Large intestine (tissue), 3 donors: ENCODE measurements at regions not wholly inside any gene's neighbourhood (a gene's known extent, or its start where the extent isn't known, plus 50 kb on each side); places are given as distances from the start of the nearest gene placed in this dataset.
A peak's percentile ranks its signal among the peaks of the same experiment; 100 is the strongest.

Experiments used
- DNase-seq, 2 donors: peaks; one replicate each; pipeline versions ENCODE4 v3.0.0 to v3.0.0-alpha.2; 2013
- H3K27ac ChIP-seq: one replicate; pipeline ENCODE4 v1.5.1; 2013; ENCODE audit warnings: low read length
- H3K27me3 ChIP-seq: 2 replicates; pipeline ENCODE4 v1.6.1; 2013; ENCODE audit warnings: low read length; ENCODE audit not compliant: control insufficient read depth, insufficient read depth
- H3K36me3 ChIP-seq: 2 replicates; pipeline ENCODE4 v1.6.1; 2013; ENCODE audit warnings: low read length; ENCODE audit not compliant: control insufficient read depth, insufficient read depth
- H3K4me1 ChIP-seq: one replicate; pipeline ENCODE4 v1.6.1; 2013; ENCODE audit warnings: low read length; ENCODE audit not compliant: control insufficient read depth, insufficient read depth
- H3K4me3 ChIP-seq: one replicate; pipeline ENCODE4 v1.5.1; 2013; ENCODE audit warnings: low read length
- H3K9me3 ChIP-seq: one replicate; pipeline ENCODE4 v1.6.1; 2013; ENCODE audit warnings: mild to moderate bottlenecking, low read depth, low read length, moderate library complexity; ENCODE audit not compliant: control insufficient read depth
- WGBS: methylation state at CpG from one replicate; pipeline ENCODE4 v1.1.5; 2013; ENCODE audit warnings: low lambda C conversion rate; ENCODE audit not compliant: insufficient coverage; 5-methylcytosine and 5-hydroxymethylcytosine counted together

DNA sequence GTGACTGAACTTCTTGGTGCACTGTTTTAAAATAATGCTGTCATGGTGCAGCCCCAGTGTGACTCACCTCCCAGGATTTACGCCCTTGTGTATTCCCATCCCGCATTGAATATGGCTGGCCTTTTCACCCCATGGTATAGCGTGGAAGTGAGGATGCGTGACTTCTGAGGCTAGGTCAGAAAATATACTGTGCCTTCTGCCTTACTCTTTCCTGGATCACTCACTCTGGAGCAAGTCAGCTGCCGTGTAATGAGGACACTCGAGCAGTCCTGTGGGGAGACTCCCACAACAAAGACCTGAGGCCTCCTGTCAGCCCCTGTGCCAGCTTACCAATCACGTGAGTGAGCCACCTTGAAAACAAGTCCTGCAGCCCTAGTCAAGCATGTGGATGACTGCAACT lies 471.9 kb upstream of the KIRREL3 start:
- Histone ChIP-seq H3K36me3 (no peaks in the 10 kb centered on the region), H3K9me3 (no peaks in the 10 kb centered on the region), H3K27me3 (no peaks in the 10 kb centered on the region), H3K27ac (no peak overlapping the region), H3K4me3 (no peak overlapping the region), H3K4me1 (no peaks in the 10 kb centered on the region)
- no CpG with 5 or more reads among the region's 7 CpGs for WGBS
- DNase-seq: no peak

GRCh38 chr11:127471662-127472061 lies 471.1 kb upstream of the KIRREL3 start:
- no peak for DNase-seq
- 94% methylated on average over 2 of the region's 3 CpGs for WGBS

GRCh38 chr11:127470306-127470884 lies 469.8 kb upstream of the KIRREL3 start:
- Histone ChIP-seq H3K27ac (no peak overlapping the region), H3K27me3 (no peaks in the 10 kb centered on the region), H3K36me3 (no peaks in the 10 kb centered on the region), H3K9me3 (no peaks in the 10 kb centered on the region), H3K4me3 (no peak overlapping the region), H3K4me1 (no peaks in the 10 kb centered on the region)
- 93% methylated on average over 1 of the region's 4 CpGs for WGBS
- DNase-seq: peak in 1 of 2 donors; percentile 20

More at GRCh38 chr11:127471662-127472061, 471.1 kb upstream of the KIRREL3 start:
- no peaks in the 10 kb centered on the region for H3K9me3 ChIP-seq
- H3K4me3 ChIP-seq: no peak overlapping the region
- no peak overlapping the region for H3K27ac ChIP-seq
- no peaks in the 10 kb centered on the region for H3K27me3 ChIP-seq
- H3K4me1 ChIP-seq: no peaks in the 10 kb centered on the region
- no peaks in the 10 kb centered on the region for H3K36me3 ChIP-seq

DNA sequence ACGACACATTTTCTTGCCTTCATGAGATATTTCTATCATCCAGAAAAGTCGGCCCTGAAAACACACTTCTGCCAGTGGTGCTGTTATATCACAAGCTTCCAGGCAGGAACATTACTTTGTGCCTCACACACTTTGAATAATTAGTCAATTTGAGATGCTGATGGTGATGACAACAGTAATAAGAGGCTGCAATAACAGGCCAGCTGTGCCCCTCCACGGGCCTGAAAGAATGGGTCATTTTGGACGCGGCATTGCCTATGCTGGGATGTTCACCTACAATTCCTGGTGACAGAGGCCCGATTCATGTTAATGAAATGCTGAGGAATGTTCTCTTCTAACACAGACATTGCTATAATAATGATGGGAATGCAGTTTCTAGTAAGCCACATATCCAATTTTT lies 463.8 kb upstream of the KIRREL3 start:
- Histone ChIP-seq H3K27me3 (no peaks in the 10 kb centered on the region), H3K27ac (no peak overlapping the region), H3K9me3 (no peaks in the 10 kb centered on the region), H3K4me1 (no peaks in the 10 kb centered on the region), H3K36me3 (no peaks in the 10 kb centered on the region), H3K4me3 (no peak overlapping the region)
- no CpG with 5 or more reads among the region's 6 CpGs for WGBS
- DNase-seq: no peak

DNA sequence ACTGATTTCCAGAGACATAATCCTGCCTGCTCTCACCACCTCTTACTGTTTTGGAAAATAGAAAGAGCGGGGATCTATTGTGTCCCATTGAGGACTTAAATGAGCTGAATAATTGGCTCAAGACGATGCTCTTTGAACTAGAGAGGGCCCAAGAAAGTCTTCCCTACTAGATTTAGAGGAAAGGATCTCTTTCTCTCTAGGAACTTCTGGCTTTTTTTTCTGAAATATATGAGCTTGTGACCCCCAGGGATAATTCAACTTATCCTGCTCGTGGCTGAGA lies 461.4 kb upstream of the KIRREL3 start:
- WGBS: 100% methylated on average over 2 of the region's 3 CpGs
- no peaks in the 10 kb centered on the region for H3K4me1 ChIP-seq
- H3K27me3 ChIP-seq: no peaks in the 10 kb centered on the region
- no peaks in the 10 kb centered on the region for H3K9me3 ChIP-seq
- no peaks in the 10 kb centered on the region for H3K36me3 ChIP-seq
- H3K4me3 ChIP-seq: no peak overlapping the region
- no peak for DNase-seq
- no peak overlapping the region for H3K27ac ChIP-seq

GRCh38 chr11:127461241-127462064 lies 460.9 kb upstream of the KIRREL3 start:
- no peak for DNase-seq
- Histone ChIP-seq H3K4me1 (no peaks in the 10 kb centered on the region), H3K27ac (no peak overlapping the region), H3K27me3 (no peaks in the 10 kb centered on the region), H3K9me3 (no peaks in the 10 kb centered on the region), H3K36me3 (no peaks in the 10 kb centered on the region), H3K4me3 (no peak overlapping the region)
- WGBS: 80% methylated on average over 2 of the region's 6 CpGs

DNA sequence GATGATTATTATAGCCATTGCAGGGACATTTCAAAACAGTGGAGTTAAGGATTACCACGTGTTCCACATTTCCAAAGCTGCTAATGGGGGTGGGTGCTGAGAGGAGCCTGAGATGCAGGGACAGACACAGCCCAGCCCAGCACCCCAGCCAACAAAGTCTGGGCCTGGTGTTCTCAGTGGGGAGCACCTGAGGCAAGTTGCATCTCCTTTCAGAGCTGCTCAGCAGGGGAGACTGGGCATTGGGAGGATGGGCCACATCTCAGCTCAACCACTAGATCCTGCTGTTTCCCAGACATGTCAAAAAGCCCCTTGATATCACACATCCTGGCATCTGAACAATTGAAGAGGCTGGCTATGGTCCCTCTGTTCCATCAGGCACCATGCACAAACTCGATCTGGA lies 458.0 kb upstream of the KIRREL3 start:
- no CpG with 5 or more reads among the region's 2 CpGs for whole genome bisulfite sequencing
- no peaks in the 10 kb centered on the region for H3K4me1 ChIP-seq
- H3K9me3 ChIP-seq: no peaks in the 10 kb centered on the region
- H3K27me3 ChIP-seq: no peaks in the 10 kb centered on the region
- no peak overlapping the region for H3K4me3 ChIP-seq
- no peak for DNase-seq
- no peak overlapping the region for H3K27ac ChIP-seq
- H3K36me3 ChIP-seq: no peaks in the 10 kb centered on the region

- Histone ChIP-seq H3K4me3 (no peak overlapping the region), H3K9me3 (no peaks in the 10 kb centered on the region), H3K36me3 (no peaks in the 10 kb centered on the region), H3K4me1 (no peaks in the 10 kb centered on the region), H3K27me3 (no peaks in the 10 kb centered on the region), H3K27ac (no peak overlapping the region)
- DNase-seq: peak in 1 of 2 donors; percentile 63
- no CpG with 5 or more reads among the region's 4 CpGs for WGBS
These were observed 454.3 kb upstream of the KIRREL3 start for GRCh38 chr11:127454856-127455255.

DNA sequence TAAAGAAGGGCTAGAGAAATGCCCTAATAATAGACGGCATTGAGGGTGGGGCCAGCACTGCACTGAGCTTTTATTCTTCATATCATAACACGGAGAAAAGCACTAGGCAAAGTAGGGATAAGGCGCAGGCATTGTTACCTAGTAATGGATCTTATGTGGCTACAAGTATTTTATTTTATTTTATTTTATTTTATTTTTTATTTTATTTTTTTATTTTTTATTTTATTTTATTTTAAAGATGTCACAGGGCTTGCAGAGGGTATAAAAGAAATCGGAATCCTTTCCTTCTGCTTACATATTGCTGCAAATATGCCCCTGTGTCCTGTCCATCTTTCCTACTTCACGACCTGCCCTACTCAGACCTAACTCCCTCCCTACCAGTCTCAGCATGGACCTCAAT lies 452.0 kb upstream of the KIRREL3 start:
- WGBS: 100% methylated on average over 2 of the region's 5 CpGs
- no peaks in the 10 kb centered on the region for H3K4me1 ChIP-seq
- no peak overlapping the region for H3K4me3 ChIP-seq
- no peaks in the 10 kb centered on the region for H3K27me3 ChIP-seq
- H3K36me3 ChIP-seq: no peaks in the 10 kb centered on the region
- no peak for DNase-seq
- H3K9me3 ChIP-seq: no peaks in the 10 kb centered on the region
- no peak overlapping the region for H3K27ac ChIP-seq

DNA sequence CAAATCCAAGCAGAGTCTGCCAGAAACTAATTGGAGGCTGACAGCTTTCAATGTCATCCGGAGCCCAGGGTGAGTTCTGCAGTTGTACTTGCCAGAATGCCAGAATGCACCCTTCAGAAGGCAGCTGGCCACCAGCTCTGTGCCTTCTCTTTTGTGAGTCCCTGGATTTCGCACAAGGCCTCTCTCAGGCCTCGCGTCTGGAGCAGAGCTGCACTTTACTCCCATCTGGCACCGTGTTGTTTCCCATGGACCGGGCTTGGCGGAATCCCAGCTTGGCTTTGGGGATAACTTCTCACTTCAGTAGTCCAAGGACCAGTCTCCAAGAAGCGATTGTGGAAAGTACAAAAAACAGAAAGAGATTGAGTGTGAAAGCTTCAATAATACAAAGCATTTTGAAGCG lies 451.3 kb upstream of the KIRREL3 start:
- 92% methylated on average over 2 of the region's 9 CpGs for WGBS
- Histone ChIP-seq H3K4me3 (no peak overlapping the region), H3K27ac (no peak overlapping the region), H3K27me3 (no peaks in the 10 kb centered on the region), H3K4me1 (no peaks in the 10 kb centered on the region), H3K36me3 (no peaks in the 10 kb centered on the region), H3K9me3 (no peaks in the 10 kb centered on the region)
- DNase-seq: no peak

- DNase-seq: no peak
- Histone ChIP-seq H3K4me3 (no peak overlapping the region), H3K27me3 (no peaks in the 10 kb centered on the region), H3K36me3 (no peaks in the 10 kb centered on the region), H3K9me3 (no peaks in the 10 kb centered on the region), H3K27ac (no peak overlapping the region), H3K4me1 (no peaks in the 10 kb centered on the region)
- WGBS: no CpG with 5 or more reads among the region's 10 CpGs
These were observed 447.5 kb upstream of the KIRREL3 start for GRCh38 chr11:127448101-127448500.
